ENCODE measurements at regions not wholly inside any gene's neighbourhood (a gene's known extent, or its start where the extent isn't known, plus 50 kb on each side); places are given as distances from the start of the nearest gene placed in this dataset.

DNA sequence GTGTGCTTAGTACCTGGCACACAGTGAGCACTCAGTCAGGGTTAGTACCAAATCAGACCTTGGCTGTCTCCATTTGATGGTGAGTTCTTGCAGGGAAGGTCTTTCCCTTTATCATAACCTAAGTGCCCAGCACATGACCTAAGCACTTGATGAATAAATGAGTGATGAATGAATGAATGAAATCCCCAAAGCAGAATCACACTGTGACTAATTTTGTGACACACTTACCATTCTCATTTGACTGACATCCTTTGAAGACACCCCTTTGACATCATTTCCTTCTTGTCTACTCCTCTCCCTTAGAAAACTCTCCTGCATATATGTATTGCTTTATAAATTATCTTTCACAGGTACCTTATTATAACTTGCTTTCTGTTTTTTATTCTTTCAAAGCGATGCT lies 130.2 kb upstream of the ELL2 start:
- BruUV-seq (replicated peaks): no TSS peak
- Histone ChIP-seq H3K4me1 (ENCODE audit: control insufficient read depth, extremely low read depth, insufficient read depth, low read length) (no peaks in the 10 kb centered on the region), H3K36me3 (ENCODE audit: control insufficient read depth in 2 of 2, extremely low read depth in 1 of 2, insufficient read depth in 2 of 2, low read length in 2 of 2) (no peaks in the 10 kb centered on the region), H4K20me1 (replicated peaks; ENCODE audit: control insufficient read depth, extremely low read depth, insufficient read depth, low read length) (no peaks in the 10 kb centered on the region), H3K9me1 (replicated peaks; ENCODE audit: control insufficient read depth, extremely low read depth, insufficient read depth, low read length) (no peaks in the 10 kb centered on the region), H3K27me3 (ENCODE audit: control insufficient read depth in 2 of 2, insufficient read depth in 2 of 2, low read length in 2 of 2) (no peaks in the 10 kb centered on the region), H3K9me3 (replicated peaks; ENCODE audit: control insufficient read depth, insufficient read depth, low read length) (no peaks in the 10 kb centered on the region), H3K27ac (ENCODE audit: insufficient read depth, low read depth, low read length) (no peak overlapping the region), H3K79me2 (ENCODE audit: control insufficient read depth, insufficient read depth, low read length) (no peaks in the 10 kb centered on the region), H3K9ac (replicated peaks; ENCODE audit: extremely low read depth, insufficient read depth, low read length) (no peak overlapping the region), H2AFZ (ENCODE audit: low read depth, low read length) (no peak overlapping the region), H3K4me3 (replicated peaks in 1 of 3; ENCODE audit: insufficient read depth in 1 of 3, low read depth in 1 of 3, low read length in 3 of 3) (no peak overlapping the region), H3K4me2 (ENCODE audit: insufficient read depth, low read length) (no peak overlapping the region)
- no peak for TF ChIP-seq FOS (IDR thresholded peaks at IDR 0.05; ENCODE audit: borderline replicate concordance, insufficient read depth, low read length)
- TF ChIP-seq, protein P1, sequence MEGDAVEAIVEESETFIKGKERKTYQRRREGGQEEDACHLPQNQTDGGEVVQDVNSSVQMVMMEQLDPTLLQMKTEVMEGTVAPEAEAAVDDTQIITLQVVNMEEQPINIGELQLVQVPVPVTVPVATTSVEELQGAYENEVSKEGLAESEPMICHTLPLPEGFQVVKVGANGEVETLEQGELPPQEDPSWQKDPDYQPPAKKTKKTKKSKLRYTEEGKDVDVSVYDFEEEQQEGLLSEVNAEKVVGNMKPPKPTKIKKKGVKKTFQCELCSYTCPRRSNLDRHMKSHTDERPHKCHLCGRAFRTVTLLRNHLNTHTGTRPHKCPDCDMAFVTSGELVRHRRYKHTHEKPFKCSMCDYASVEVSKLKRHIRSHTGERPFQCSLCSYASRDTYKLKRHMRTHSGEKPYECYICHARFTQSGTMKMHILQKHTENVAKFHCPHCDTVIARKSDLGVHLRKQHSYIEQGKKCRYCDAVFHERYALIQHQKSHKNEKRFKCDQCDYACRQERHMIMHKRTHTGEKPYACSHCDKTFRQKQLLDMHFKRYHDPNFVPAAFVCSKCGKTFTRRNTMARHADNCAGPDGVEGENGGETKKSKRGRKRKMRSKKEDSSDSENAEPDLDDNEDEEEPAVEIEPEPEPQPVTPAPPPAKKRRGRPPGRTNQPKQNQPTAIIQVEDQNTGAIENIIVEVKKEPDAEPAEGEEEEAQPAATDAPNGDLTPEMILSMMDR (IDR thresholded peaks at IDR 0.05; ENCODE audit: extremely low read depth in 1 of 2, insufficient read depth in 1 of 2, low read depth in 1 of 2, low read length in 2 of 2): no peak
- ChIA-PET POLR2A (no interaction called here), CTCF (no interaction called here)
- intact Hi-C loops (cut with micrococcal nuclease): no loop called here
- FAIRE-seq: no peak
- dilution Hi-C loops (cut with MboI; ENCODE audit: extremely low pct_ligation_motif_present, low sequenced_read_pairs): no loop called here
- no peak for DNase-seq (ENCODE audit: low read depth, low spot score)

DNA sequence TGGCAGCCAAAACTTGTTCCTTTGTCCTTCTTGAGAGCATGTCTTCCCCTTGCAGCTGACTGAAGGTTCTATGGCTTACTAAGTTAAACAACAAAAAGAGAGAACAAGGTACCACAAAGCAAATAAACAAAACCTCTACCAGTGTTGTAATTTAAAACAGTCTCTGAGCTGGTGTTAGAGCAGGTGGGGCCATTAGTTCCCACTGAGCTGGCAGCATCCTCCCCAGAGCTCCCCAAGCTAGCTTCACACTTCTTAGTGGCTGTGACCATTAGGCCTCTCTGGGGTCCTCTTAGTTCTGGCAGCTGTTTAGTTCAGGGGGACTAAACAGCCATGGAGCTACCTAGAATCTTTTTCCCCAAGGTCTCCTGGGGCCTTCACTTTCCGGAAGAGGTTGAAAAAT lies 128.6 kb upstream of the ELL2 start:
- FAIRE-seq: no peak
- ChIA-PET POLR2A (no interaction called here), CTCF (no interaction called here)

More for the DNA sequence above, 128.6 kb upstream of the ELL2 start:
- Histone ChIP-seq H3K27me3 (ENCODE audit: control insufficient read depth in 2 of 2, insufficient read depth in 2 of 2, low read length in 2 of 2) (no peaks in the 10 kb centered on the region), H3K79me2 (ENCODE audit: control insufficient read depth, insufficient read depth, low read length) (no peaks in the 10 kb centered on the region), H3K27ac (ENCODE audit: insufficient read depth, low read depth, low read length) (no peak overlapping the region), H3K4me1 (ENCODE audit: control insufficient read depth, extremely low read depth, insufficient read depth, low read length) (no peaks in the 10 kb centered on the region), H2AFZ (ENCODE audit: low read depth, low read length) (no peak overlapping the region), H3K4me2 (ENCODE audit: insufficient read depth, low read length) (no peak overlapping the region), H3K4me3 (replicated peaks in 1 of 3; ENCODE audit: insufficient read depth in 1 of 3, low read depth in 1 of 3, low read length in 3 of 3) (no peak overlapping the region), H3K9ac (replicated peaks; ENCODE audit: extremely low read depth, insufficient read depth, low read length) (no peak overlapping the region), H3K9me3 (replicated peaks; ENCODE audit: control insufficient read depth, insufficient read depth, low read length) (no peaks in the 10 kb centered on the region), H4K20me1 (replicated peaks; ENCODE audit: control insufficient read depth, extremely low read depth, insufficient read depth, low read length) (no peaks in the 10 kb centered on the region), H3K9me1 (replicated peaks; ENCODE audit: control insufficient read depth, extremely low read depth, insufficient read depth, low read length) (no peaks in the 10 kb centered on the region), H3K36me3 (ENCODE audit: control insufficient read depth in 2 of 2, extremely low read depth in 1 of 2, insufficient read depth in 2 of 2, low read length in 2 of 2) (no peaks in the 10 kb centered on the region)
- BruUV-seq (replicated peaks): no TSS peak
- dilution Hi-C loops (cut with MboI; ENCODE audit: extremely low pct_ligation_motif_present, low sequenced_read_pairs) (no loop called here), intact Hi-C loops (cut with micrococcal nuclease) (no loop called here)
- no peak for DNase-seq (ENCODE audit: low read depth, low spot score)
- TF ChIP-seq, protein P2, sequence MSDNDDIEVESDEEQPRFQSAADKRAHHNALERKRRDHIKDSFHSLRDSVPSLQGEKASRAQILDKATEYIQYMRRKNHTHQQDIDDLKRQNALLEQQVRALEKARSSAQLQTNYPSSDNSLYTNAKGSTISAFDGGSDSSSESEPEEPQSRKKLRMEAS (IDR thresholded peaks at IDR 0.05; ENCODE audit: insufficient read depth, insufficient read length): no peak
- no peak for TF ChIP-seq POLR2AphosphoS5 (IDR thresholded peaks at IDR 0.05; ENCODE audit: insufficient read depth, low read depth, low read length)
- TF ChIP-seq MYC (IDR thresholded peaks at IDR 0.05; ENCODE audit: low read depth, low read length): no peak
- TF ChIP-seq, protein P1 (IDR thresholded peaks at IDR 0.05; ENCODE audit: extremely low read depth in 1 of 2, insufficient read depth in 1 of 2, low read depth in 1 of 2, low read length in 2 of 2): no peak
- TF ChIP-seq JUN (IDR thresholded peaks at IDR 0.05; ENCODE audit: borderline replicate concordance, insufficient read depth, insufficient read length, low read depth): no peak
- no peak for TF ChIP-seq GATA2 (IDR thresholded peaks at IDR 0.05; ENCODE audit: insufficient read depth, insufficient read length, low read depth, low read length)
- no peak for TF ChIP-seq EZH2 (IDR thresholded peaks at IDR 0.05; ENCODE audit: borderline replicate concordance, low read depth, low read length, severe bottlenecking)
